D721Med (cell line): ENCODE measurements at regions not wholly inside any gene's neighbourhood (a gene's known extent, or its start where the extent isn't known, plus 50 kb on each side); places are given as distances from the start of the nearest gene placed in this dataset.

Source experiments
- DNase-seq: peaks from one replicate; pipeline ENCODE4 v3.0.0; 2011; ENCODE audit warnings: low spot score; ENCODE audit not compliant: insufficient read length
- FAIRE-seq: peaks from 2 replicates; lab custom pipeline; 2011; peaks lifted over from hg19 to GRCh38; lab: Jason Lieb, UNC
- TF ChIP-seq, protein P1 (sequence below): IDR thresholded peaks from 2 replicates; pipeline ENCODE4 v1.5.1; 2012; ENCODE audit warnings: mild to moderate bottlenecking, control low read depth; ENCODE audit not compliant: insufficient read depth; ENCODE audit errors: missing control alignments

DNA sequence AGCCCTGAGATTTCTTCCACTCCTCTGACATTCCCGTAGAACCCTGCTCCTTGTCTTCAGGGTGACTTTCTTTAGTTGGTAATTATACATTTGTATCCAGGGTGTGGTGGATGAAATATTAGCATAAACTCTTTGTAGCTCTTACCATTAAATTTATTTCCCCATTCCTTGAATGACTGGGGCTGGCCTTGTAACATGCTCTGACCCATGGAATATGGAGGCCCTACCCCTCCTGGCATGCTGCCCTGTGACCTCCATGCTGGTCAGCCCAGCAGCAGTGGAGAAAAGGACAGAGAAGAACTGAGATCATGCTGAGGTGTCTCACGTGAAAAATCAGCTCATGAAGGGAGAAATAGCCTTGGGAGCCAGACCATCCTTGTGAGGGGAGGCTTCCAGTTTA lies 96.1 kb upstream of the PROK2 start:
- no peak for DNase-seq
- no peak for FAIRE-seq
- TF ChIP-seq, protein P1, sequence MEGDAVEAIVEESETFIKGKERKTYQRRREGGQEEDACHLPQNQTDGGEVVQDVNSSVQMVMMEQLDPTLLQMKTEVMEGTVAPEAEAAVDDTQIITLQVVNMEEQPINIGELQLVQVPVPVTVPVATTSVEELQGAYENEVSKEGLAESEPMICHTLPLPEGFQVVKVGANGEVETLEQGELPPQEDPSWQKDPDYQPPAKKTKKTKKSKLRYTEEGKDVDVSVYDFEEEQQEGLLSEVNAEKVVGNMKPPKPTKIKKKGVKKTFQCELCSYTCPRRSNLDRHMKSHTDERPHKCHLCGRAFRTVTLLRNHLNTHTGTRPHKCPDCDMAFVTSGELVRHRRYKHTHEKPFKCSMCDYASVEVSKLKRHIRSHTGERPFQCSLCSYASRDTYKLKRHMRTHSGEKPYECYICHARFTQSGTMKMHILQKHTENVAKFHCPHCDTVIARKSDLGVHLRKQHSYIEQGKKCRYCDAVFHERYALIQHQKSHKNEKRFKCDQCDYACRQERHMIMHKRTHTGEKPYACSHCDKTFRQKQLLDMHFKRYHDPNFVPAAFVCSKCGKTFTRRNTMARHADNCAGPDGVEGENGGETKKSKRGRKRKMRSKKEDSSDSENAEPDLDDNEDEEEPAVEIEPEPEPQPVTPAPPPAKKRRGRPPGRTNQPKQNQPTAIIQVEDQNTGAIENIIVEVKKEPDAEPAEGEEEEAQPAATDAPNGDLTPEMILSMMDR = no peak

DNA sequence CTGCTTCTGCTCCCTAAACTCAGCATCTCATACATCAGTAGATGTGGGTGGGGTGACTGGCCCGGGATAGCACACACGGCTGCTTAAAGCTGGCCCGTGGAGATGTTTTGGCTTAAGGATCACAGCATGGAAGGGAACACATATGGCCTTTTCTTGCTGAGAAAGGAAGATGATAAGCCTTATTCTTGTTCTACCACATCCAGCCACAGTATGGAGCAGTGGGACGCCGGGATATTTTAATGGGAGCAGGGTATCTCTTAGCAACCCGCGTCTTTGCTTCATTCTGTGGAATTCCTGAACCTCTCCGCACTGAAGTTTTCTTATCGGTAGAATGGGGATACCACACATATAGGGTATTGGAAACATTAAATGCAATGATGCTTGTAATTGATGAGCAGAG lies 94.1 kb upstream of the PROK2 start:
- FAIRE-seq = no peak
- DNase-seq = no peak
- TF ChIP-seq, protein P1 = no peak

DNA sequence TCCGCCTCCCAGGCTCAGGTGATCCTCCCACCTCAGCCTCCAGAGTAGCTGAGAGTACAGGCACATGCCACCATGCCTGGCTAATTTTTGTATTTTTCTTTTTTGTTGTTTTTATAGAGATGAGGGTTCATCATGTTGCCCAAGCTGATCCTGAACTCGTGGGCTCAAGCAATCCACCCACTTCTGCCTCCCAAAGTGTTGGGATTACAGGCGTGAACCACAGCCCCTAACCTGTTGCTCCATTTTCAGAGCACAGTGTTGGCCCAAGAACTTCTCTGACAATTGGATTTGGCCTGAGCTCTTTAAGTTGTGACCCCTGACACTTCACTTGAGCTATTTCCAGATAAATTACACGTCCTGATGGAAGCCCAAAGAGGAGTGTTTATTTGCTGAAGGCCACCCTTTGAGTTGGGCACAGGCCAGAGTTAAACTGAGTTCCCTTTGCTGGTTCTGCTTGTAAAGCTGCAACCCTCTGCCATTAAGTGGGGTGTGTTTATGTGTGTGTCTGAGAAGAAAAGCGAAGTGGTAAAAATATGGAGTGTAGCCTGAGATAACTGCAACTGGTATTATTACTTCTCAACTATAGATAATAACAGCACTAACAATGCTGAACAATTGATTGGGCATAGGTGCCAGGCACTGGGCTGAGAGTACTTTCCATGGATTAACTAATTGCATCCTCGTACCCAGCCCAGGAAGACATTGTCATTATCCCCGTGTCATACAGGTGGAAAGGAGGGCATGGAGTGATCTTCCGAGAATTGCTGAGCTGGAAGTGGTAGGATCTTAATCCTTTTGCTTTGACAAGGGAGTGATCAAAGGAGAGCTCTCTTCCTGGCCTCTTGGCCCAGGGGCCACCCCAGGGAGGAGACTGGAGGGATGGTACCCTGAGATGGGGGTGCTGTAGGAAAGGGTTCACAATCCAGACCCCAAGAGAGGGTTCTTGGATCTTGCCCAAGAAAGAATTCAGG lies 91.5 kb upstream of the PROK2 start:
- TF ChIP-seq, protein P1 = no peak
- FAIRE-seq = no peak

DNA sequence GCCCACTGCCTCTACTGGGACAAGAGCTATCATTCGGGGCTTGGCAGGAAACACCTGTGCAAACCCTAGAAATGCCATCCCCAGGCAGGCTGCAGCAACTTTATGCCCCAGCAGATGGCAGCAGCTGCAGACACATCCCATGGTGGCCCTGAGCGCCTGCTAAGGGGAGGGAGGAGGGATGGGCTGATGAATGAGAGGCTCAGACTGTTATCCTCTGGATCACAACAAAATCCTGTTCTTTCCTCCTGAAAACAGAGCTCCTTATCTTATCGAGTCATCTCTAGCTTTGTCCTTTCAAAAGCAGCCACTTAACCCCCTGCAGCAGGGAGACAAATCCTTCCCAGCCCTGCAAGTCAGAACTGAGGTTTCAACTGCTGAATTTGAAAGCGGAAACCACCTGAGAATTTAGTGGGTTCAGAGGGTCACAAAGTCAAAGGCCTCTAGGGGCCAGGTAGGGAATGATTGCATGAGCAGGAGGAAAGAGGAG lies 90.6 kb upstream of the PROK2 start:
- TF ChIP-seq, protein P1 = peak; percentile 98
- peak; percentile 64 for FAIRE-seq

More for the DNA sequence above, 91.5 kb upstream of the PROK2 start:
- no peak for DNase-seq

DNA sequence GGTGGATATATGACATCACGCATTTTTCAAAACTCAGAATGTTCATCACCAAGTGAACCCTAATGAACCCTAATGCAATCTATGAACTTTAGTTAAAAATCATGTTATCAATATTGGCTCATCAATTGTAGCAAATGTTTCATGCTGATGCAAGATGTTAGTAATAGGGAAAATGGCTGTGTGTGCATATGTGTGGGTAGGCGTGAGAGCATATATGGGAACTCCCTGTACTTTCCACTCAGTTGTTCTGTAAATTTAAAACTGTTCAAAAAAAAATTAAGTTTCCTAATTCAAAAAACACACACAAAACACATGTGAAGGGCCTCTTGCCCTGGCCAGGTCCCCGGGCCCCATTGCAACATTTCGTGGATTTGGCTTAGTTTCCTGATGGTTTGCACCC lies 89.7 kb upstream of the PROK2 start:
- TF ChIP-seq, protein P1 = no peak
- DNase-seq (no peak), FAIRE-seq (no peak)

More for the DNA sequence above, 90.6 kb upstream of the PROK2 start:
- peak; percentile 55 for DNase-seq

DNA sequence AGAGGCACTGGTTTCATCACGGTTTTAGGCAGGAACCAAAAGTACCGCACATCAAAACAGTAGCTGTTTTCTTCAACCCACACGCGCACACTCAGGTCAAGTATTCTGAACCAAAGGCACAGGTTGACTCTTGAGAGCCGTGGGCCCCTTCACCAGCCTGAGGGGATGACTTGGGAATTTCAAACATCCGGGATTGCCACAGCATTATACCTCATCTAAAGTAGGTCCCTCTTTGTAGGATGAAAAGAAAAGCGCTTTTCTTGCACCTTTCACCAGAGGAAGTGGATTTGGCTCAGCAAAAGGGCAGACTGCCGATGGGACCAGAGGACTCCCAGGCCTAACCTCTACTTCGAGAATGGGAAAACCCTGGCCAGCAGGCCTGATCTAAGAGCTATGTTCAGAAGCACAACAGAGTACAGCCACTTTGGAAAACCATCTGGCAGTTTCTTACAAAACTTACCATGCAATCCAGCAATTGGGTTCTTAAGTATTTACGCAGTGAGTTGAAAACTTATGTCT lies 88.2 kb upstream of the PROK2 start:
- DNase-seq = no peak
- no peak for FAIRE-seq
- TF ChIP-seq, protein P1 = no peak

DNA sequence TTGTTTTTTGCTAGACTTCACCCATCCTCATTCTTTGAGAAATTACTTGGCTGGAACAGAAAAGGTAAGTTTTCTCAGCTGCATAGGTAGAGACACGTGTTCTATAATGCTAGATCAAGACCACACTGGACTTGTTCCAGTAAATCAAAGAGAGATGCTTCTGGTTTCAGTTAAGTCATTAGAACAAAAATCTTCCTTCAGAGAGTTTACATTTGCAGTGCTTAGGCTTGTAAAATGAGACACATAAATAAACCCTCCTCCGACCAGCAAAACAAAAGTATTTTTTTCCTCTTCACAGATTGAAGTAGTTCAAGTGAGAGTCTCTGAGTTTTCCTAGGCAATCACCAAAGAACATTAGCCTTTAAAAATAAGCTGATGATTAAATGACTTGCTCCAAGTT lies 87.3 kb upstream of the PROK2 start:
- TF ChIP-seq, protein P1 = no peak
- no peak for FAIRE-seq
- DNase-seq = no peak
